Left cardiac atrium (tissue), 4 donors: ENCODE measurements at regions not wholly inside any gene's neighbourhood (a gene's known extent, or its start where the extent isn't known, plus 50 kb on each side); places are given as distances from the start of the nearest gene placed in this dataset.

Experiments
- ATAC-seq, 2 donors: fragments of 200-7000 bp; cut with Tn5 transposase; one replicate each; pipeline ENCODE4 v1.9.1; 2020; ENCODE audit warnings: mild to moderate bottlenecking in 2 of 2, moderate library complexity in 2 of 2
- DNase-seq: peaks from one replicate; pipeline ENCODE4 v3.0.0-alpha.2; 2020
- intact Hi-C, 2 donors: fragments of 100-400 bp; cut with DNase I; formaldehyde crosslinking; loops; one replicate each; pipeline versions ENCODE4 v1.14.1 to v1.15.1; 2022 to 2023
- donor health status: DM: no; HTN: yes; CAD: no.
- donor health status: DM: no; HTN: yes; CAD: no; lungs with severe emphysema.
- donor health status: DM: yes; HTN: yes; CAD: no.
- donor health status: Dilated cardiomyopathy.

GRCh38 chr2:217195658-217196446 lies 336.0 kb upstream of the TNP1 start:
- ATAC-seq (no peak), DNase-seq (no peak)
- intact Hi-C loops: no loop called here

- no peak for DNase-seq
- intact Hi-C loops: no loop called here
Observed at GRCh38 chr2:217195016-217195415, 335.2 kb upstream of the TNP1 start.

GRCh38 chr2:217193431-217194340 lies 333.8 kb upstream of the TNP1 start:
- intact Hi-C loops: no loop called here
- no peak for DNase-seq
- ATAC-seq: no peak

More at GRCh38 chr2:217195016-217195415, 335.2 kb upstream of the TNP1 start:
- ATAC-seq: no peak

- DNase-seq (no peak), ATAC-seq (no peak)
- intact Hi-C loops: no loop called here
Observed at GRCh38 chr2:217192366-217192765, 332.5 kb upstream of the TNP1 start.

GRCh38 chr2:217189747-217190146 lies 329.9 kb upstream of the TNP1 start:
- DNase-seq (no peak), ATAC-seq (no peak)
- intact Hi-C loops: no loop called here

GRCh38 chr2:217189131-217189530 lies 329.3 kb upstream of the TNP1 start:
- no peak for DNase-seq
- no peak for ATAC-seq
- intact Hi-C loops: no loop called here

GRCh38 chr2:217186668-217187159 lies 326.9 kb upstream of the TNP1 start:
- DNase-seq: no peak
- peak; percentile 77 to 82 for ATAC-seq
- intact Hi-C loops: no loop called here

- peak; percentile 16 to 82 for ATAC-seq
- intact Hi-C loops: no loop called here
- DNase-seq: peak; percentile 29
Observed at GRCh38 chr2:217186152-217186551, 326.3 kb upstream of the TNP1 start.

GRCh38 chr2:217185265-217185995 lies 325.6 kb upstream of the TNP1 start:
- intact Hi-C loops: no loop called here
- DNase-seq (no peak), ATAC-seq (no peak)

GRCh38 chr2:217184242-217184641 lies 324.4 kb upstream of the TNP1 start:
- intact Hi-C loops: no loop called here
- ATAC-seq (no peak), DNase-seq (no peak)

- intact Hi-C loops: no loop called here
- DNase-seq: no peak
- ATAC-seq: no peak
Observed at GRCh38 chr2:217183471-217183870, 323.6 kb upstream of the TNP1 start.

- no peak for ATAC-seq
Observed at GRCh38 chr2:217182926-217183325, 323.1 kb upstream of the TNP1 start.

GRCh38 chr2:217181512-217181911 lies 321.6 kb upstream of the TNP1 start:
- ATAC-seq (no peak), DNase-seq (no peak)
- intact Hi-C loops: no loop called here

More at GRCh38 chr2:217182926-217183325, 323.1 kb upstream of the TNP1 start:
- intact Hi-C loops: no loop called here
- DNase-seq: no peak

GRCh38 chr2:217179854-217180253 lies 320.0 kb upstream of the TNP1 start:
- intact Hi-C loops: no loop called here
- no peak for DNase-seq
- ATAC-seq: no peak

- ATAC-seq: no peak
- intact Hi-C loops: no loop called here
- no peak for DNase-seq
Observed at GRCh38 chr2:217178341-217178740, 318.5 kb upstream of the TNP1 start.

GRCh38 chr2:217177720-217178119 lies 317.9 kb upstream of the TNP1 start:
- ATAC-seq (no peak), DNase-seq (no peak)
- intact Hi-C loops: no loop called here

GRCh38 chr2:217171874-217172273 lies 312.0 kb upstream of the TNP1 start:
- intact Hi-C loops: no loop called here
- ATAC-seq (no peak), DNase-seq (no peak)

GRCh38 chr2:217168496-217168895 lies 308.6 kb upstream of the TNP1 start:
- intact Hi-C loops: loop anchor here in 1 of 2 donors (10.0 kb wide), 1 partner anchor 346 kb away; no protein-coding TSS in a partner anchor
- DNase-seq (no peak), ATAC-seq (no peak)

- no peak for DNase-seq
- intact Hi-C loops: loop anchor here in 1 of 2 donors (10.0 kb wide), 1 partner anchor 347 kb away; no protein-coding TSS in a partner anchor
- ATAC-seq: no peak
Observed at GRCh38 chr2:217167531-217167930, 307.7 kb upstream of the TNP1 start.
